Ovary (tissue), 7 donors: ENCODE measurements at regions not wholly inside any gene's neighbourhood (a gene's known extent, or its start where the extent isn't known, plus 50 kb on each side); places are given as distances from the start of the nearest gene placed in this dataset.

Experiments used
- DNase-seq, 5 donors: peaks; one replicate each; pipeline ENCODE4 v3.0.0-alpha.2; 2019 to 2020
- H3K27ac ChIP-seq, 2 donors: fragments of 200-600 bp; one replicate each; pipeline versions ENCODE4 v1.5.1 to v1.8.0; 2019 to 2022
- H3K27me3 ChIP-seq: fragments of 200-600 bp; one replicate; pipeline ENCODE4 v1.8.0; 2022
- H3K36me3 ChIP-seq: fragments of 200-600 bp; sonication (generic); one replicate; pipeline ENCODE4 v1.5.1; 2019
- H3K4me1 ChIP-seq: one replicate; pipeline ENCODE4 v1.8.1; 2013; ENCODE audit warnings: mild to moderate bottlenecking, moderate library complexity; ENCODE audit not compliant: insufficient read depth
- H3K4me3 ChIP-seq: fragments of 200-600 bp; sonication (generic); one replicate; pipeline ENCODE4 v1.5.1; 2017
- H3K9me3 ChIP-seq, 2 donors: fragments of 200-600 bp in 1 of 2; sonication (generic) in 1 of 2; one replicate each; pipeline versions ENCODE4 v1.5.1 to v1.8.1; 2013 to 2019; ENCODE audit warnings: mild to moderate bottlenecking in 1 of 2, moderate library complexity in 1 of 2
- EP300 ChIP-seq: sonication (generic); formaldehyde crosslinking; IDR thresholded peaks from one replicate; pipeline ENCODE4 v1.6.1; 2017; ENCODE audit warnings: antibody characterized with exemption
- POLR2A ChIP-seq: fragments of 450-650 bp; IDR thresholded peaks from one replicate; pipeline ENCODE4 v1.6.1; 2017; ENCODE audit warnings: antibody characterized with exemption, mild to moderate bottlenecking, moderate library complexity
- WGBS, 3 donors: extraction: QIAGEN DNeasy Blood & Tissue Kit in 1 of 3; methylation state at CpG; one replicate each; pipeline versions ENCODE4 v1.1.5 to v1.1.7; 2013 to 2017; 5-methylcytosine and 5-hydroxymethylcytosine counted together
- intact Hi-C, 4 donors: fragments of 100-400 bp; cut with DNase I; formaldehyde crosslinking; loops; one replicate each; pipeline versions ENCODE4 v1.11.0 to v1.15.1; 2022 to 2023
- TF ChIP-seq, protein P1 (sequence below), 3 donors: fragments of 450-650 bp in 2 of 3; fragments of 200-600 bp in 1 of 3; IDR thresholded peaks; one replicate each; pipeline versions ENCODE4 v1.5.1 to v1.8.0; 2016 to 2022; ENCODE audit warnings: antibody characterized with exemption in 3 of 3, mild to moderate bottlenecking in 1 of 3
- donor health status: DM: no; HTN: no; CAD: no; lungs with moderate emphysema.
- donor health status: DM: no; HTN: no; CAD: no.
- donor health status: Bipolar disorder and iron deficiency.
- donor health status: DM: no; HTN: no; CAD: no.
- donor health status: DM: yes; HTN: yes; CAD: no.

DNA sequence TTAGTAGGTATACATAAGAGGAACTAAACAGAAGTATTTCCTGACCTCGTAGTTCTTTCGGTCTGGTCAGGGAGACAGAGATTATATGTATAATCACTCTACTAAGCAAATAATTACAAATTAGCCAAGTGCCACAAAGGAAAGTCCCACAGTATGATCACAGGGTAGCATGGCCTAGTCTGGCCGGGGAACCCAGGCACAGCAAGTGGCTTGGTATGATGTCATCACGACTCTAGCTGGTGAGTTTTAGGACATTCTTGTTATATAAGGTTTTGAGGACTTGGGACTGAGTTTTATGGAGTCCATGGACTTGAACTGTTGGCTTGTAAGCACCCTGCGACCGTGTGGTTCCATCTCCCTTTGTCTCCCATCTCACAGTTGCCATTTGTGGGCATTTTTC, 316.5 kb upstream of the ZFHX3 start:
- TF ChIP-seq, protein P1, sequence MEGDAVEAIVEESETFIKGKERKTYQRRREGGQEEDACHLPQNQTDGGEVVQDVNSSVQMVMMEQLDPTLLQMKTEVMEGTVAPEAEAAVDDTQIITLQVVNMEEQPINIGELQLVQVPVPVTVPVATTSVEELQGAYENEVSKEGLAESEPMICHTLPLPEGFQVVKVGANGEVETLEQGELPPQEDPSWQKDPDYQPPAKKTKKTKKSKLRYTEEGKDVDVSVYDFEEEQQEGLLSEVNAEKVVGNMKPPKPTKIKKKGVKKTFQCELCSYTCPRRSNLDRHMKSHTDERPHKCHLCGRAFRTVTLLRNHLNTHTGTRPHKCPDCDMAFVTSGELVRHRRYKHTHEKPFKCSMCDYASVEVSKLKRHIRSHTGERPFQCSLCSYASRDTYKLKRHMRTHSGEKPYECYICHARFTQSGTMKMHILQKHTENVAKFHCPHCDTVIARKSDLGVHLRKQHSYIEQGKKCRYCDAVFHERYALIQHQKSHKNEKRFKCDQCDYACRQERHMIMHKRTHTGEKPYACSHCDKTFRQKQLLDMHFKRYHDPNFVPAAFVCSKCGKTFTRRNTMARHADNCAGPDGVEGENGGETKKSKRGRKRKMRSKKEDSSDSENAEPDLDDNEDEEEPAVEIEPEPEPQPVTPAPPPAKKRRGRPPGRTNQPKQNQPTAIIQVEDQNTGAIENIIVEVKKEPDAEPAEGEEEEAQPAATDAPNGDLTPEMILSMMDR (IDR thresholded peaks at IDR 0.05) = no peak
- TF ChIP-seq POLR2A (no peak), EP300 (no peak)
- intact Hi-C loops = no loop called here
- no peaks in the 10 kb centered on the region for H3K27me3 ChIP-seq
- no peaks in the 10 kb centered on the region for H3K36me3 ChIP-seq
- 74 to 83% (median 76%) methylated on average over 6 of the region's 6 CpGs for WGBS, 3 donors
- H3K4me1 ChIP-seq = no peaks in the 10 kb centered on the region
- no peaks in the 10 kb centered on the region for H3K9me3 ChIP-seq
- DNase-seq = no peak
- no peak overlapping the region for H3K4me3 ChIP-seq
- H3K27ac ChIP-seq = no peak overlapping the region

DNA sequence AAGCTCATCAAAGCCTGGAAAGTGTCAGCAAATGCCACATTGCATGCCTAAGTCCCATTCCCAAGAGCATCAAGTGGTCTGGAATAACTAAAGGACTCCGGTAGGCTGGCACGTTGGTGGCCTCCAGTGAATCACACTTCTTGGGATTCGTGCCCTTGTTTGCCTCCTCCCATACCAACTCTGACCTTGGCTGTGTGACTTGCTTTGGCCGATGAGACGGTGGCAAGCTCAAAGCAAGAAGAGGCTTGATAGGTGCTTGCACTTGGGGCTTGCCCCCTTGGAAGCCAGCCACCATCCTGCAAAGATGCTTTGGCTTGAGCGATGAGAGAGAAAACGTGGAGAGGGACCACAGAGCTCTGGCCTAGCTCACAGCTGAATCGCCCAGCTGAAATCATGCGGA, 313.1 kb upstream of the ZFHX3 start:
- DNase-seq = no peak
- TF ChIP-seq, protein P1 (IDR thresholded peaks at IDR 0.05) = no peak
- TF ChIP-seq POLR2A = no peak
- TF ChIP-seq EP300 = no peak
- no peak overlapping the region for H3K4me3 ChIP-seq
- H3K27ac ChIP-seq = no peak overlapping the region
- H3K4me1 ChIP-seq = no peaks in the 10 kb centered on the region
- no peaks in the 10 kb centered on the region for H3K36me3 ChIP-seq
- no peaks in the 10 kb centered on the region for H3K27me3 ChIP-seq
- H3K9me3 ChIP-seq = no peaks in the 10 kb centered on the region
- intact Hi-C loops = no loop called here
- 85 to 89% (median 88%) methylated on average over 9 of the region's 9 CpGs for WGBS, 3 donors

DNA sequence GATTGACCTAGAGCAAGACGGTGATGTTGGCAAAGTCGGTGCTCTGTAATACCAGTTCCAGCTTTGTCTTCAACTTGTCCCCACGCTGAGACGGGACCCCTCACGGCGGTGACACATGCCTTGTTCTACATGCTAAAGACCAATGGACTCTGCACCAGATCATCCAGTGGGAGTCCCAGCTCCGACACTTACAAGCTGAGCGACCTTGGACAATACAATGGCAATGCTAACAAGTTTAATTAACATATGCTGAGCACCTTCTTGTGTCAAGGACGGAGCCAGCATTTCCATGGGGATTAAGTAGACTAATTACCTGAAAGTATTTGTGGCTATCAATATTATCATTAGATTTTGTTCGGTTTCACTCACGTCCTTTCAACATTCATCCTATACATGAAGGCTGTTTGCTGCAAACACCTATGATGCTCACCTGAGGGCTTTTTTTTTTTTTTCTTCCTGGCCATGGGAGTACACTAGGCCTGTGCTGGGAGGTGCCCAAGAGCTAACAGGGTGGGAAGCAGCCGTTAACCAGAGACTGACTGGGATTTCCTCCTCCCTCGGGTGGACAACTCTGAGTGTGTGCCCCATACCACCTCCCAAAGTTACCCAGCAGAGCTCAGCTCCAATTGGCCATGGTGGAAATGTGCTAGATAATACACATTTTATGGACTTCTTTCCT, 308.6 kb upstream of the ZFHX3 start:
- TF ChIP-seq, protein P1 (IDR thresholded peaks at IDR 0.05) = no peak
- TF ChIP-seq EP300 = no peak
- TF ChIP-seq POLR2A = no peak
- H3K36me3 ChIP-seq = no peaks in the 10 kb centered on the region
- no peak overlapping the region for H3K4me3 ChIP-seq
- no peak for DNase-seq
- H3K9me3 ChIP-seq = no peaks in the 10 kb centered on the region
- H3K27ac ChIP-seq = no peak overlapping the region
- H3K4me1 ChIP-seq = no peaks in the 10 kb centered on the region
- 76 to 84% (median 84%) methylated on average over 13 of the region's 13 CpGs for WGBS, 3 donors
- H3K27me3 ChIP-seq = no peaks in the 10 kb centered on the region
- intact Hi-C loops = no loop called here

DNA sequence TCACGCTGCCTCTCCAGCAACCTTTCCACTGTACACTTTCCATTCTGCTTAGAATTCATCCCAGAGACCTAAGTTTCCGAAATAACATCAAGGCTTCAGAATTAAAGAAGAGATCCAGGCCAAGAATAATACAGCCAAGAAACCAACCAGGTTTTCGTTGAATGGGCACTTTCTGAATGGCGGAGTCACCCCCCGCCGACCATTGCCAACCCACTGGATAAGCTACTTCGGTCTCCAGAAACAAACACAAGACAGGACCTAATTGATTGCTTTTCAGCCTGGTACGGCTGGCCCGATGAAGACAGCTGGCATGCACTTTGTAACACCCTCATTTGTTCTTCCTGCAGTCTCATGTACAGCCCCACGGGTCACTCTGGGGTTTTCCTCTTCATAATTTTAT, 308.1 kb upstream of the ZFHX3 start:
- no peaks in the 10 kb centered on the region for H3K4me1 ChIP-seq
- WGBS, 3 donors = 62 to 85% (median 67%) methylated on average over 10 of the region's 10 CpGs
- H3K27me3 ChIP-seq = no peaks in the 10 kb centered on the region
- H3K36me3 ChIP-seq = no peaks in the 10 kb centered on the region
- no peak for TF ChIP-seq EP300
- no peak for TF ChIP-seq POLR2A
- TF ChIP-seq, protein P1 (IDR thresholded peaks at IDR 0.05) = no peak
- no peak for DNase-seq
- intact Hi-C loops = no loop called here
- no peak overlapping the region for H3K27ac ChIP-seq
- H3K4me3 ChIP-seq = no peak overlapping the region
- no peaks in the 10 kb centered on the region for H3K9me3 ChIP-seq
